Neural cell (in vitro differentiated cells): ENCODE measurements at regions not wholly inside any gene's neighbourhood (a gene's known extent, or its start where the extent isn't known, plus 50 kb on each side); places are given as distances from the start of the nearest gene placed in this dataset.

Experiments
- EZH2 ChIP-seq: fragments of 200-600, 300-800 bp; shearing (Covaris generic), sonication (generic); IDR thresholded peaks from 2 replicates; pipeline ENCODE4 v1.6.1; 2014; ENCODE audit warnings: antibody characterized with exemption, low read length, borderline replicate concordance, mild to moderate bottlenecking; ENCODE audit not compliant: insufficient read depth, poor library complexity, severe bottlenecking
- POLR2AphosphoS5 ChIP-seq: IDR thresholded peaks from 2 replicates; pipeline ENCODE4 v1.6.1; 2012
- RAD21 ChIP-seq: fragments of 450-650 bp; conservative IDR thresholded peaks from 2 replicates; pipeline ENCODE4 v1.6.1; 2014; ENCODE audit warnings: antibody characterized with exemption, mild to moderate bottlenecking, moderate library complexity
- TAF1 ChIP-seq: IDR thresholded peaks from 2 replicates; pipeline ENCODE4 v1.6.1; 2012; ENCODE audit warnings: low read depth

DNA sequence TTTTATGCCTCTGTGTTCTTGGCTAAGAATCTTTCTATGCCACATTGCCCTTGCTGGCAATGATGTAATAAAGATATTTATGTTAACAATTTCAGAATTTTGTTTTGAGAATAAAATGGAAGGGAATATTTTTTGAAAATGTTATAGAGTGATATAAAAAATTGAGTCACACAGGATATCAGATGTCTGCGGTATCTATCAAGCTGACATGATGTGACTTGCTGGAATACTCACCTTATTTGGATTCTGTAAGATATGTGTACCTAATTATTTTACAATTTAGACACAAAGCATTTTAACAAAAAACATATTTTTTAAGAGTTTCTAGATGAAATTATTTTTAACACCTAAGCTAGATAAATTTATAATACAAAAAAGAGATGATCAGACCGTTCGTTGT lies 660.0 kb upstream of the B3GALT2 start:
- TF ChIP-seq POLR2AphosphoS5 (no peak), RAD21 (no peak), EZH2 (no peak), TAF1 (no peak)
